GM19239 (cell line): ENCODE measurements at regions not wholly inside any gene's neighbourhood (a gene's known extent, or its start where the extent isn't known, plus 50 kb on each side); places are given as distances from the start of the nearest gene placed in this dataset.
"Not testable (repeated sequence)": the region's sequence is repeated elsewhere in the genome, so short reads cannot be mapped to it uniquely, and the experiment has no call there.

ENCODE experiments used
- DNase-seq: peaks from one replicate; pipeline ENCODE4 v3.0.0; 2011; ENCODE audit warnings: low spot score; ENCODE audit not compliant: insufficient read length
- FAIRE-seq: peaks from 2 replicates; lab custom pipeline; 2011; peaks lifted over from hg19 to GRCh38; lab: Jason Lieb, UNC

DNA sequence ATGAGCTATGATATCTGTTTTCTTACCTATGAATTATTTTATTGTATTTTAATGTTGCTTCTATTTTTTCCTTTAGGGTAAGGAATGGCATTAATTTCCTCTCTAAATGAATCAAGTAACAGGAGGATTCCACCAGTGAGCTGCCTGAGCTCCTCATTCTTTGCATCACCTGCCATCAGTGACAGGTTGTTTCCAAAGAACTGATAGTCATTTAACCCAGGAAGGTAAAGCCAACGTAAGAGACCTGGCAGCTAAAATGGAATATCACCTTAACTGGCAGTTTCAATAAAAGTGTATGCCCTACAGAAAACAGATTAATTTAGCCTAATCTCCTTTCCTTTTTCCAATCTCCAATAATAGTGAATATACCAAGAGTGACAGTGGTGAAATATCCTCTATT is 812.0 kb downstream of the SLITRK5 start:
- no peak for FAIRE-seq
- DNase-seq, result no peak

DNA sequence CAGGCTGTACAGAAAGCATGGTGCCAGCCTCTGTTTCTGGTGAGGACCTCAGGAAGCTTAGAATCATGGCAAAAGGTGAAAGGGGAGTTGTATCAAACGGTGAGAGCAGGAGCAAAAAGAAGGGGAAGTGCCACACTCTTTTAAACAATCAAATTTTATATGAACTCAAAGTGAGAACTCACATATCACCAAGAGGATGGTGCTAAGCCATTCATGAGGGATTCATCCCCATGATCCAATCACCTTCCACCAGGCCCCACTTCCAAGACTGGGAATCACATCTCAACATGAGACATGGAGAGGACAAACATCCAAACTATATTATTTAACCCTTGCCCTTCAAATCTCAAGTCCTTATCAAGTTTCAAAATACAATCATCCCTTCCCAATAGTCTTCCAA is 836.7 kb downstream of the SLITRK5 start:
- DNase-seq (no peak), FAIRE-seq (no peak)

DNA sequence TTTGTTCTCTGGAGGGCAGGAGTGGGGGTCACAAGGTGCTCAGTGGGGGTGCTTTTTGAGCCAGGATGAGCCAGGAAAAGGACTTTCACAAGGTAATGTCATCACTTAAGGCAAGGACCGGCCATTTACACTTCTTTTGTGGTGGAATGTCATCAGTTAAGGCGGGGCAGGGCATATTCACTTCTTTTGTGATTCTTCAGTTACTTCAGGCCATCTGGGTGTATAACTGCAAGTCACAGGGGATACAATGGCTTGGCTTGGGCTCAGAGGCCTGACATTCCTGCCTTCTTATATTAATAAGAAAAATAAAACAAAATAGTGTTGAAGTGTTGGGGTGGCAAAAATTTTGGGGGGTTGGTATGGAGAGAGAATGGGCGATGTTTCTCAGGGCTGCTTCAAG is 841.8 kb downstream of the SLITRK5 start:
- DNase-seq, FAIRE-seq: not testable (repeated sequence)

DNA sequence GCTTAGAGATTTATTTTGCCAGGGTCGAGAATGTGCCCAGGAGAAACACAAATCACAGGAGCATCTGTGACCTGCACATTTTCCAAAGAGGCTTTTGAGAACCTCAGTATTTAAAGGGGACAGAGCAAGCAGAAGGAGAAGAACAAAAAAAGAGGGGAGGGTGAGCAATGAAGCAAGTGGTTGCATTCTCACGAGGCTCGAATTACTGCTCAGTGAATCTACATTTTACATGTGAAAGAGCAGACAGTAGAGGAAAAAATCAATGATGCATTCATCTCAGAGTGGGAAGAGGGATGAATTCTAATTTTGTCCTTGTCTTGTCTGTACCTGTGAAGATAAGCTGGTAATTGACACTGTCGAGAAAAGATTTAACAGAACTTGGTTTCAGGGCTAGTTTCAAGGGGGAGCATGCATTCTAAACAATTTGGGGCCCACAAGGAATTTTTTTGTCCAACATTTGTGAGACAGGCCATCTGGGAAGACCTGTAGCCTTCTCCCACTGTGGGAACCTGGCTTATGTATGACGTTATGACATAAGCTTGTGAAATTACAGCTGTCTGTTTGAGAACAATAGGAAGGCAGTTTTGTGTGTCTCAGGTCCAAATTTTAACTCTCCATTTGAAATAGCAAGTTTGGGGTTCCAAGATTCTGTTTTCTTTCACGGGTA is 855.1 kb downstream of the SLITRK5 start:
- DNase-seq (no peak), FAIRE-seq (no peak)

DNA sequence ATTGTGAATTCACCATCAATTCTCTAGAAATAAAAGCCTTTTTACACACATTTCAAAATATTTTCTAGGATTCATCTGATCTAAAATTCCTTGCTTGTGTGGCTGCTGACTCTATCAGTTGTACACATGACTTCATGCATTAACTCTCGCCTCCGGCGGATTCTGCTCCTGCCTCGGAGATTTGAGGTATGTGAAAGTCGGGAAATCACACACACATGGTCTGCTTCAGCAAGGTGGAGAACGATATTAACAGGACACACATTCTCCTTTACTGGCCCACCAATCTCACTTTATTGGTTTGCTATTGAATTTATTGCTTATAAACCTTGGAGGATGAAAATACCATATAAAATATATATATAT is 855.7 kb downstream of the SLITRK5 start:
- FAIRE-seq (no peak), DNase-seq (no peak)

DNA sequence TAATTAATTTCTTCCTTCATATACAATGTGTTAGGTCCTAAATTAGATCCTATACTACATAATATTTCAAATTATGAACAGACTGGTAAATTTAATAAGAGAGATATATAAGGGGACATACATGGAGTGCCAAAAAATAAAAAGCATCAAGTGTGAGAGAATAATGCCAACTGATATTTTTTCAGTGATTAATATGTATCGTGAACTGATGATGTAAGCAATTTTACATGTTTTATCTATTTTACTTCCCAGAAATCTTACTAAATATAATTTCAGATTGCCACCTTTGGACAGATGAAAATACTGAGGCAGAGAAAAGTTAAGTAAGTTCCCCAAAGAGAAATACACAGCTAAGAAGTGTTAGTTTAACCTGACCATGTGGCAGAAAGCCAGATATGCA is 870.8 kb downstream of the SLITRK5 start:
- DNase-seq (no peak), FAIRE-seq (no peak)

DNA sequence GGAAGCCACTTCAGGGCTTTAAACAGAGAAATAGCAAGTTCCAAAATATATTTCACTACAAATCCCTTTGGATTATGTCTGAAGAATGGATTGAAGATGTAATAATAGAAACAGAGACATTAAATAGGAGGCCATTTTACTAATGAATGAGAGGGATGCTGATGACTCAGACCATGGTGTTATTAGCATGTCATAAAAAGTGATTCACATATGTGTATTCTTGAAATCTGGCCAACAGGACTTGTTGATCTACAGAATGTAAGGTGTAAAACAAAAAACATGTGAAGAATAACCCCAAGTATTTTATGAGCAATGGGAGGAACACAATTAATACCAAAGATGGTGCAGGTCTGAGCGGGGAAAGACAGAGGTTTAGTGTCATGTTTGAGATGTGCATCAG is 873.7 kb downstream of the SLITRK5 start:
- DNase-seq (no peak), FAIRE-seq (no peak)

DNA sequence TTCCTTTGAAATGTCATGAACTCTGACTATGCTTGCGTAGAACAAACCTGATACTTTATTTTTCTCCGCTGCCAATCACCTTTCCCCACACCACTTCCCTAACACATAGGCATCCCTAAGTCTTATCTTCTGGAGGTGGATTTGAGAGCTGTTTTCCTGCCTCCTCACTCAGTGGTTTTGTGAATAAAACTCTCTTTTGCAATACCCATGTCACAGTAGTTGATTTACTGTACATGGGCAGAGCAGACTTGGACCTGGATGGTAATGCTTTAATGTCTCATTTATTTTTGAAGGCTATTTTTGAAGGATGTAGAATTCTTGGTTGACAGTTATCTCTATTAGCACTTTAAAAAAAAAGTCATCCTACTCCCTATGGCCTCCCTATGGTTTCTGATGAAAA is 881.8 kb downstream of the SLITRK5 start:
- no peak for DNase-seq
- FAIRE-seq, result no peak

DNA sequence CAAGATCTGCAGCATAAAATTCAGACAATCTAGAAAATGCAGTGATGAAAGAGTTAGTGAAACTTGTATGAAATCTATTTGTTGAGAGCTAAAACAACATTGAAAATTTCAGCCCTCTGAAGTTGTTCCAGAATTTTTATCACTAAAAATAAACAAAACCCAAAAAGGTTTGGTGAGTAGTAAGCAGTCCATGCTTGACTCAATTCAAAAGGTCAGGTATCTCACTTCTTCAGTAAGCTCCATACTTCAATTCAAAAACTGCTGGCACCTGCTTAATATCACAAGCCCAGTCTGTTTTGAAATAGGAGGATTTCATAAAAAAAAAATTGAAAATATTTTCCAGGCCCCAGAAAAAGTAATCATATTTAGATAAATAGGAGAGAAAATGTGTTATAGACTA is 894.4 kb downstream of the SLITRK5 start:
- DNase-seq (no peak), FAIRE-seq (no peak)

DNA sequence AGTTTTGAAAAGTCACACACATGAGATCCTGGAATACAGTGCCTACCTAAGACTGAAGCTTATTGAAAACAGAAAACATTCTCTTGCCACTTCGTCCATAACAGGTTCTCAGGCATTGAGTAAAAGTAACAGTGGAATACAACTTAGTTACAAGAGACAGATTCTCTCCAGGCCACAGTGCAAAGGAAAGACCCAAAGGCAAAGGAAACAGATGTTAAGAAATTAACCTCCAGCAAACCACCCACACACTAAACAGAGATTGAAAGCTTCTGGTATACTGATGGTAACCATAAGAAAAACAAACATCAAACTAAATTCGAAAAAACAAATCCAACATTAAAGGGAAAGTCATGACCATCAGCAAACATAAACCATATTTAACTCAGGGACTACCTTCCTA is 914.7 kb downstream of the SLITRK5 start:
- DNase-seq, result no peak
- no peak for FAIRE-seq

DNA sequence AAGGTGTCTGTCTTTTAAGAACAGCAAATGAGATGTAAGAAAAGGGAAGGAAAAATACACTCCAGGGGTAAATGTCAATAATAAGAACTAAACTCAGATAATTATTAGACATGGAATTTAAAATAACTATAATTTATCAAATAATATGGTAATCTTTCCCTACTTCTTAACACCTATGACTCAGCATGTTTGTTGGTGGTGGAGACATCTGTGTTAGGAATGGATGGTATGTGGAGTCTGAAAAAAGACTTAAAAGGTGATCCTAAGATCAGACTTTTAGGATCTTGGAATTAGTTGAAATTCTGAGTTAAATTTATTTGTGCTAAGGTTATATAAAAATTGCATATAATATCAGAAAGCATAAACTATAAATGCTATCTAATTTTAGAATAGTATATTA is 915.1 kb downstream of the SLITRK5 start:
- DNase-seq (no peak), FAIRE-seq (no peak)

DNA sequence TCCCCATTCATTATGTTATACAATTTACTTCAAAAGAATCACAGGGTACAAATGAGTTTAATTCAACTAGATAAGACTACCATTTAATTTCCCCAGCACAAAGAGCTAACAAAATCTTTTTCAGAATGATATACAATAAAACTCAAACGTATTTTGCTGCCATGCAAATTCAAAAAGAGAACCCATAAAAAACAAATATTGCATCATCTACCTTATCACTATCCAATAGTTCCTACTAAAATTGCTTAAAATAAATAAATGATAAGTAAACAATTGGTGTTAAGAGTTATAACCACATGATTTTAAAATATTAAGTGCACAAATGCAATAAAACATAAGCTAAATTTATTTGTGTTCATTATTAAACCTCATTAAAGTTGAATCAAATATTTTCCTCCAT is 919.4 kb downstream of the SLITRK5 start:
- DNase-seq (no peak), FAIRE-seq (no peak)

DNA sequence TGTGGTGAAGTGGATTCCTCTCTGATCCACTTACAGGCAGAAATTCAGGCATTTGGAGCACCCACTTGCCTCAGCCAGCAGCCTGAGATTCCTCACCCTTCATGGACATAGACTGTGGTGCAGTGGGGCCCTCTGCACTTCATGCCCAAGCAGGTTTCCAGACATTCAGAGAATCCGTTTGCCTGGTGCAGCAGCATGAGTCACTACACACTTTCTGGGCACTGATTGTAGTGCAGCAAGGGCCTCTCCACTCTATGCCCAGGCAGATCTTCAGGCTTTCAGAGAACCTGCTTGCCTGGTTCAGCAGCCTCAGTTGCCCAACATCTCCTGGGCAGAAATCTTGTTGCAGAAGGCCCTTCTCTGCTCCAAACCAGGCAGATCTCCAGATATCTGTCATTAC is 920.9 kb downstream of the SLITRK5 start:
- FAIRE-seq (no peak), DNase-seq (no peak)

DNA sequence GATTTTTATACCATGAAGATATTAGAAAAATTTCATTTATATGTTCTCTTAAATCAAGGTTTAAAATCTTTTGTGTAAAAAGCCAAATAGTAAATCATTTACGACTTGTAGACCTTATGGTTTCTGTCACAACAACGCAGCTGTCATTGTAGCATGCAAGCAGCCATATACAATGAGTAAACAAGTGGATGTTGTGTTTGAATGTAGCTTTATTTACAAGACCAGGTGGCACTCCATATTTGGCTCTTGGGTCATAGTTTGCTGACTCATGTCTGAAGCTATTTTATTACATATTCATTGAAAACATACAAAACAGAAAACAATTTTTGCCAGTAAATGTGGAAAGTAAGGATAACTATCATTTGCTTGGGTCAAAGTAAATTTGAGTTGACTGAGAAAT is 930.8 kb downstream of the SLITRK5 start:
- FAIRE-seq (no peak), DNase-seq (no peak)

DNA sequence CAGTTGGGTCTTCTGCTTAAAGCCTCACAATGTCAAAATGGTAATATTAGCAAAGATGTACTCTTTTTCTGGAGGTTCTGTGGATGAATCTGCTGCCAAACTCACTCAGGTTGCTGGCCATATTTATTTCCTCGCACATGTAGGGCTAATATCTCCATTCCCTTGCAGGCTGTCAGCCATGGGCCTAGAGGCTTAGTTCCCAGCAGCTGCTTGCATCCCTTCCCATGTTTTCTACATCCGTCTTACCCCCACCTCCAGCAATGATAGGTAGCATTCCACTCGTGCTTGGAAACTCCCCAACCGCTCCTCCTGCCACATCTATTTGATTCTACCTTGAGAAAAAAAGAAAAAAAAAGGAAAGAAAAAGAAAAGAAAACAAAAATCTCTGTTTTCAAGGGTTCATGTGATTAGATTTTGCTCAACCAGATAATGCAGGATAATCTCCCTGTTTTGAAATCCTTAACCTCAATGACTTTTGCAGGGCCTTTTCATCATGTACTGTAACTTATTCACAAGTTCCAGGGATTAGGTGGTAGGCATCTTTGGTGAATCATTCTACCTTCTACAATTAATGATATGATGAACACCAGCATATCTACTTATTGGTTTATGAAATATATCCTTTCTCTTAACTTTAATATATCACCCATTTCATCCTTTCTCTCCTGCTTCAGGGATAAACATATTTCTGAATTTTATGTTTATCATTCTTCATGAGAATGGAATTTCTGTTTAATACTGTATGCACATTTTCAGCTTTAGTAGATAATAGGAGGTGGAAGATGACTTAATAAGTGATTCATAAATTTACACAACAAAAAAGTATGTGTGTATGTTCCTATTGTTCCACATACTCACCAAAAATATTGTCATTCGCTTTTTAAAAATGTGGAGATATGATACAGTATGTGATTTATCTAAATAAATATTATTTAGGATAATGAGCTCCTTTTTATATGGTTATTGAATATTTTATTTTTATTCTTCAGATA is 931.9 kb downstream of the SLITRK5 start:
- FAIRE-seq, result no peak
- no peak for DNase-seq

DNA sequence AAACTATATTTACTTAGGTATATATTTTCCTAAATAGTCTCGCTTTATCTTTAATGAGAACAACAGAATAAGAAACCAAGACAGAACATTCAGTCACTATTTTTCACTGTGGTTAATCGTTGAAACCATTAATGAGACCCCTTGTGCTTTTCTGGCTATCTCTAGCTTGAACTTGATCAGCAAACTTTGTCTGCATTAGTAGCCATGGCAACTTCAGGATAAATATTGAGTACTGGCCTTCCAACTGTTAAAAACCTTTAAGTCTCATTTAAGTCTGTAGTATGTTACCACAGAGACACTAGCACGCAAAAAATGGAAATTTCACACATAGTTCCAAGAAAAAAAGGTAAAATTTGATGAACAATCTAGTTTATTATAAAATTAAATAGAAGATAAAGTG is 946.0 kb downstream of the SLITRK5 start:
- no peak for DNase-seq
- no peak for FAIRE-seq

DNA sequence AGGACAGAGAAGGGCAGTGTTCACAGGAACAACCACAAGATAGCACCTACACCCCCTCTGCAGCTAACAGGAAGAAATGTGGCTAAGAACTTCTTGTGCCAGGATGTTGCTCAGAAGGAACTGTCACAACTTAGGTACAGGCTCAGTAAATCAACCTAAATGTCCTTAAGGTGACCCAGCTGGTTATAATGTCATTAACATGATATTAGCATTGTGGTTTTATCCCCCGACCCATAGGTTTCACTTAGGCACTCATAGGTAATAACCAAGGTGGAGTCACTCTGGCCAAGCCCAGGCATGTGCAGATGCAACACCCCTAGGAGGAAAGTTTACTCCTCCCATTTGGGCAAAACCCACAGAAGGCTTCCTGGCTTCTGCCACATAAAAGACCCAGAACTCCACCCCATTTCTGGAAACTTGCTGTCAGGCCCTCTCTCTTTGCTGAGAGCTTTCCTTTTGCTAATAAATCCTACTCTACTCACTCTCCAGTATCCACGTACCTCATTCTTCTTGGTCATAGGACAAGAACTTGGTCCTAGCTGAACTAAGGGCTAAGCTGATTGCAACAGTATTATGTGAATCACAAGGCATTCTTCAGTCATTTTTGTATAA is 951.3 kb downstream of the SLITRK5 start:
- DNase-seq, result no peak
- no peak for FAIRE-seq

DNA sequence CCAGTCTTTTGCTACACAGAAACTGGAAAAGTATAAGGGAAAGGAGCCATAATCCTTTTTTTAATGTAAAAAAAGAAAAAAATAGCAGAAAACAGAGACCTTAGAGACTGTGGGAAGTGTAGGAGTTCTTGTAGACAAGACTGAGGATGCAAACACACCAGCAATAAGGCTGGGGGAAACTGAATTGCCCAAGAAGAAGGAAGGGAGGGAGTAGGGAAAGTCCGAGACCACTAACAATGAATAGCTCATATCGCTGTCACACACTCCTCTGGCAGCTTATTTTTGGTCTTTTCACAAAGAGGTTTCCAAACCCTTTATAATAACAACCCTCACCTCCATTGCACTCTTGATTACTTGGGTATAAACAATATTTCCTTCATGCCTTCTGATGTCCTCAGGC is 952.0 kb downstream of the SLITRK5 start:
- no peak for DNase-seq

DNA sequence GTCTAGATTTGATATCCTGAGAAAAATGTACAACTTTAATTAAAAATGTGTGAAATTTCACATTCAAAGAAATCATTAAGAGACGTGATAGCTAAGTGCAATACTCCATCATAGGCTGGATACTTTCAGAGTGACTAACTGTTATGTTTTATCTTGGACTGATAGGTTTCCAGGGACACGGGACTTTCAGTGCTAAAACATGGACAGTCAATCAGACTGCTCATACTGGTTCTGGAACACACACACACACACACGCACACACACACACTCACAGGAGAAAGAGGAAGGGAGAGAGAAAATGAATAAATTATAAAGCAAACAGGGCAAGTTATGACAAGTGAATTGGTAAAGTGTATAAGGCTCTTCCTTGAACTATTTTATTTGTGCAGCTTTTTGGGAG is 955.9 kb downstream of the SLITRK5 start:
- no peak for FAIRE-seq
- DNase-seq, result no peak

More for the DNA sequence above, 952.0 kb downstream of the SLITRK5 start:
- FAIRE-seq, result no peak

DNA sequence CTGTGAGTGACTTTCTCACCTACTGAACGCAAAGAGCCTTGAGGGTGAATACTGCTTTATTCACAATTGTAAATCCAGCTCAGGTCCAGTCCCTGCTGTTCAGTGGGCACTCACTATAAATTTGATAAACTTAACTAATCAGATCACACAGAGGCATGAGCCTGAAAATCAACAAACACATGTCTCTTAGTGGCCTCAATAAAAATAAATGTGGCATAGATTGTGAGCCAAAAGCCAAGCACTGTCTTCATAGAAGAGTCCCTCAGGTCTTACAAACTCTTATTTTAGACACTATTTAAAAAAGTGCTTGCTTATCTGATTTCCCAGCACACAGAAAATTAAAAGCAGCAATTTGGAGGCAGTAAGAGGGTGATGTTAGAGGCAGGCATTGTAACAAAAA is 957.7 kb downstream of the SLITRK5 start:
- no peak for FAIRE-seq
- no peak for DNase-seq

DNA sequence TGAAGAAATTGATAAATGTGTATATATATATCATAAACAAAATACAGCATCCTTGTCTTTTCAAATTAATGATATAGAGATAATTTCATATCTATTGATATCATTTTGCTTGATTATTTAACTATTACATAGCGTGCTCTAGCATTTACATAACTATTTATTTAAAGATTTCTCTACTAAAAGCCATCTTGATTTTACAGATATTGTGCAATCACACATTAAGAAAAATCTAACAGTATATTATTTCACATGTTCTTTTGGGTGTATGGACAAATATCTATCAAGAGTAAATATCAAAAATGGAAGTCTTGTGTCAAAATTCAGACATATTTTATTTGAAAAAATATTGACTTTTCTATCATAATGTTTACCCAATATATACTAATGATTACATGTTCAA is 966.8 kb downstream of the SLITRK5 start:
- no peak for FAIRE-seq
- DNase-seq, result no peak
